ENCODE measurements at regions not wholly inside any gene's neighbourhood (a gene's known extent, or its start where the extent isn't known, plus 50 kb on each side); places are given as distances from the start of the nearest gene placed in this dataset.

DNA sequence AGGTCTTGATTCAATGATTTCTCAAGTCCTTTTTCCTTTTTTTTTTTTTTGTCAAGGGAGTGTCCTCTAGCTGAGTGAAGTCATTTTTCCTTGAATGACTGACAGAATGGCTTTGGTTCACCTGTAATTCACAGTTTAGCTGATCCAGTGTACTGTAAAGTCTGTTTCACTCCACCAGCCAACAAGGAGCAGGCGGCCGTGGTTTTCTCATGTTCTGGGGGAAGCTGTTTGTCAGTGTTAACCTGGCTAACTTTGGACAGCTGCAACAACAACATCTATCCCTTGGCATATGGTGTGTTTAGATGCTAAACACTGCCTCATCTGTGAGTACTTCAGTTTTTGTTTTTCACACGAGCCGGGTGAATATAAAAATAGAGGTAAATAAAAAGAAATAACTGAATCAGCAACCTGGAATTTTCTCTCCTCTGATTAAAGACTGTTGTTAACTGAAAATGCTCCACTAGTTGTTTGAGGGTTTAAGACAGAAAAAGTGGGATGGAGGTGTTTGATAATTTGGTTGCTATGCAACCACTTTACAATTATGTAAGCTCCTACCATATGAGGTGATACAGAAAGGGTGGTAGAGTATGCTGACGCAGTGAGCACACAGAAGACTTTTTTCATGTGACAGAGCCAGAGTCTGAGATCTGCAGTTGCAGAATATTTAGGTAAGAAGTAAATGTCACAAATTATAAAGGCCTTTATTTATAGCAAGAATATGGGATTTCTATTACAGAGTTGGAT is 50.3 kb upstream of the SLC2A13 start:
- Mint-ChIP-seq H3K4me3 (no peak overlapping the region), H3K27ac (no peak overlapping the region), H3K4me1 (peaks cover 17% of the 10 kb centered on the region), H3K9me3 (peaks cover 4% of the 10 kb centered on the region), H3K36me3 (ENCODE audit: low read depth) (no peaks in the 10 kb centered on the region), H3K27me3 (ENCODE audit: low read depth, poor library complexity) (peaks cover 8% of the 10 kb centered on the region)
- no peak for TF ChIP-seq CTCF (IDR thresholded peaks at IDR 0.05)
- no peak for DNase-seq

Data from nephron progenitor cell (in vitro differentiated cells).